ENCODE measurements at regions not wholly inside any gene's neighbourhood (a gene's known extent, or its start where the extent isn't known, plus 50 kb on each side); places are given as distances from the start of the nearest gene placed in this dataset.

DNA sequence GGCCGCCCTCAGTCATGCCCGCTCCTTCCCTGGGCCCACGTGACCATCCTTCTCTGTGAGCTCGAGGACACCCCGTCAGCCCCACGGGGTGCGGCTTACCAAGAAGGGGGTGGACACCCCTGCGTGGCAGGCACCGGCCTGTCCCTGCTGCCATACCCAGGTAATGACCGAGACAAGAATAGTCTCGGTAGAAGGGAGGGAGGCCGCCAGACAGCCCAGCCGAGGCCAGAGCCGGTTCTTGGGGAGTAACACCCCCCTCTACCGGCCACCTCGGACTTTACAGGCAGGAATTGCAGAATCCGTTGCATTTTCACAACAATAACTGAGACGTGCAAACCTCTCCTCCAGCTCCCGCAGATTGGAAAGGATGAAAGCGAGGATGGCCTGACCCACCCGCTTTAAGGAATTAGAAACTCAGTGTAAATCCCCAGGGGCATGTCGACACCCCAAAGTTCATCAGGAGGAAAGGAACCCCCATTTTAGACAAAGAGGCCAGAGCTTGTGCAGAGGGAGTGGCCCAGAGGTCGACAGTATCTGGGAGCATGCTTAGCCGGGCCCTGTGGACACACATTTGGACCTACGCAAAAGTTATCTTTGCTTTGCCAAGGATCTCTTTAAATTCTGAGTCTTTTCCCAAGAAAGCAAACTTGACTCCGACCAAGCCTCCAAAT is 60.1 kb upstream of the GLI2 start:
- DNase-seq (ENCODE audit: low read depth) = peak; percentile 28

GRCh38 chr2:120677221-120677620 is 58.4 kb upstream of the GLI2 start:
- no peak for DNase-seq (ENCODE audit: low read depth)

DNA sequence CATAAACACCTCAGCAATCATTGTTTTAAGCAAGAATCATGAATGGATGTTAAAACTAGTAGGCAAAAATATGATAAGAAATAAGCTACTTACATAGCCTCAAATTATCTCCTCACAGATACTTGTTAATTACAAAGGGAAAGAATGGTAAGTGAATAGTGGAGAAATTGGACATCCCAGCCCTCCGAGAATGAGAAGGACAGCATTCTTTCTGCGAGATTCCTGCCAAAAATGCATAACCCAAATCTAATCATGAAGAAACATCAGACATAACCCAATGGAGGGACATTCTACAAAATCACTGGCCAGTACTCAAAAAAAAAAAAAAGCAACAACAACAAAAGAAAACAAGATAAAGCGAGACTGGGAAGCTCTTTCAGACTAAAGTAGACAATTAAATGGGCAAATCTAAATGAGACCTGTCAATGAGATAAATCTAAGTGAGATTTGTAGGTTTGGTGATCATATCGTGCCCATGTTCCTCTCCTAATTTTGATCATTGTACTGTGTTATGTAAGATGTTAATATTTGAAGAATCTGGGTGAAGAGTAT is 57.9 kb upstream of the GLI2 start:
- no peak for DNase-seq (ENCODE audit: low read depth)

GRCh38 chr2:120678251-120678650 is 57.4 kb upstream of the GLI2 start:
- no peak for DNase-seq (ENCODE audit: low read depth)

- DNase-seq (ENCODE audit: low read depth) = no peak
Observed at GRCh38 chr2:120678926-120679325, 56.7 kb upstream of the GLI2 start.

- DNase-seq (ENCODE audit: low read depth) = no peak
Observed at GRCh38 chr2:120679526-120679925, 56.1 kb upstream of the GLI2 start.

DNA sequence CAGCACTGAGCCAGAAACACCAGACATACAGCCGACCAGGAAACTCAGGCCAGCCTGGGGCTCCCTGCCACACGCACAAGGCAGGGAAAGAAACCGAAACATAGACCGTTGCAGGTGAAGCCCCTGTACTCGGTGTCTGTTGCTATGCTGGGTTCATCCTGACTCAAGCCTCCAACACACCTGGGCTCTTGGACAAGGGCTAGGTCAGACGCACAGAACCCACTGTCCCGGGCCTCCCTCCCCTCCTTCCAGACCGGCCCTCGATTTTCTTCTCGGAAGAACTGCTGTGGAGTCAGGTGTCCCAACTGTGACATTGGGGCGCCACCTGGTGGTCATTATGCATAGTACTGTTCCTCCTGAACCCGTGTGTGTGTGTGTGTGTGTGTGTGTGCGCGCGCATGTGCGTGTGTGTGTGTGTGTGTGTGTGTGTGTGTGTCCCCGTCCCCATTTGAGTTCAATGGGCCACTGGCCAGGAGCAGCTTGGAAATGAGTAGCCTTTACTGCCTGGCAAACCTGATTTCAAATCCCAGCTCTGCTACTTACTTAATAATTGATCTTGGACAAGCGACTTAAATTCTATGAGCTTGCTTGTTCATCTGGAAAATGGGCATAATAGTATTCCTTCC is 55.4 kb upstream of the GLI2 start:
- peak; percentile 77 for DNase-seq (ENCODE audit: low read depth)

- DNase-seq (ENCODE audit: low read depth) = no peak
Observed at GRCh38 chr2:120681181-120681580, 54.5 kb upstream of the GLI2 start.

- no peak for DNase-seq (ENCODE audit: low read depth)
Observed at GRCh38 chr2:120681696-120682288, 53.9 kb upstream of the GLI2 start.

DNA sequence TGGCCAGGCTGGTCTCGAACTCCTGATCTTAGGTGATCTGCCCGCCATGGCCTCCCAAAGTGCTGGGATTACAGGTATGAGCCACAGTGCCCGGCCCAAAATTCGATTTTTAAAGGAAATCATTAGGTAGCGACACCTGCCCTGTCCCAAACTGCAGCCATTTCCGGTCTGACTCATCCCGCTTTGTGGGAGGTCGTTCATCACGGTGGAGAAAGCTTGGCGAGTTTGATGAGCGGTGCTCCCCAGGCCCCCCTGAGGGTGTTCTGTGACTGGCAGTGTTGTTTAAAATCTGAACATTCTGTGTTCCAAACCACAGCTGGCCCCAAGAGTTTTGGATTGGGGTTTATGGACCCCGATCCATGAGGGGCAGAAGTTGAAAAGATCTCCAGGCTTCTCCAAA is 53.0 kb upstream of the GLI2 start:
- peak; percentile 61 for DNase-seq (ENCODE audit: low read depth)

DNA sequence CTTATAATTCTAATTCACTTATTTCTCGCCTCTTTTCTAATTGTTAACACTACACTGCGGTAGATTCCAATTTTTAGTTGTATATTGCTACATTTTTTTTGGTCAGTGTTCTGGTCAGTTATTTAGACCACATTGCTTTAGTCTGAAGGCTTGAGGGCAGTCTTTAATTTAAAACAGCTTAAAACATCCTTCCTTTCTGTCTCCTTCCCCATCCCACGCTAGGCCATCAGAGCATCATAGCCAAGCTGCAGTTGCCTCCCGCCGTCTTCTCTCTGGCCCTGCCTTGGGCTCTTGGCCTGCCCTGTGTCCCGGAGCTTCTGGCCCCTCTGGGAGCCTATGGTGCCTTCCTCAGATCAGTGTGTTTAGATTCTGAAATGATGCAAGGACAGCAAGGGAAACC is 52.6 kb upstream of the GLI2 start:
- DNase-seq (ENCODE audit: low read depth) = no peak

DNA sequence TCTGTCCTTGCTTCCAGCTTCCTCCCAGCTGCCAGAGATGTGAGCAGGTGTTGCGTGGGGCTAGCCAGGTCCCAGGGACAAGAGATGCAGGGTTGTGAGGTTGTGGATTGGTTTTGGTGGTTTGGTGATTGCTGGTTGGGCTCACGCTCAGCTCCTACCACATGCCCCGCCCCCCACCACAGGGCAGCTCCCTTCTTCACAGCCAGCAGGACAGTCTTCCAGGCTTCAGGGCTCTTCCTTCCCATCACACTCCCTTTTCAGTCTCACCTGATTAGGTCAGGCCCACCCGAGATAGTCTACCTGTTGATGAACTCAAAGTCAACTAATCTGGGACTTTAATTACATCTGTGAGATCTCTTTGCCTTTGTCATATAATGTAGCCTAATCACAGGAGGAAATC is 52.0 kb upstream of the GLI2 start:
- no peak for DNase-seq (ENCODE audit: low read depth)

DNA sequence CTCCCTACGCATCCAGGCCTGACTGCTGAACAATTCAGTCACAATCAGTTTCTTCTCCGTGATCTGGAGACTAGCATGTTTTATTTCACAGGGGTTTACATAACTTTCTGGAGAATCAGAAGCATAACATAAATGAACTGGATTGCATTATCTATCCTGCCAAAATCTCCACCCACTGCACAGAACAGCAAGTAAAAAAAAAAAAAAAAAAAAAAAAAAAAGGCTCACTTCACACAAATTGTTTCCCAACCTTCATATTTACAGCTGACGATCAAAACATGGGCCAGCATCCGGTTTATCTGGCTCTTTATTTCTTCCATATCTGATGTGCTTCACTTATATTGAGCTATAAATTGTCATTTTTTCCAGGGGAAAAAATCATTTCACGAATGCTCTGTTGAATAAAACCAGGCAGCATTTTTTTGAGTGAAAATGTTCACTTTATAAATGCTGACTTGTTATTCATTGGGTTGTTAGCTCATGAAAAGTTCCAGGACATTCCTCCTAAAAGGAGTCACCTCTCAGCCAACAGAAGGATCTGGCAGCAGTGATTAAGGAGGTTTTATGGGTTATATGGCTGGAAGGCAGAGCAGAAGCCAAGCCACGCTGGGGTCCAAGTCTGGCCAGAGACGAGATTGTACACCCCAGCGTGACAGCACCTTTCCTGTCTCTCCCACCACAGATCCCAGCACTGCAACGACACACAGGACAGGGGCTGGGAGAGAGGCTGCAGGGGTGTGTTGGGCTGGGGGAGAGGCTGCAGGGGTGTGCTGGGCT is 51.2 kb upstream of the GLI2 start:
- DNase-seq (ENCODE audit: low read depth) = peak; percentile 58

DNA sequence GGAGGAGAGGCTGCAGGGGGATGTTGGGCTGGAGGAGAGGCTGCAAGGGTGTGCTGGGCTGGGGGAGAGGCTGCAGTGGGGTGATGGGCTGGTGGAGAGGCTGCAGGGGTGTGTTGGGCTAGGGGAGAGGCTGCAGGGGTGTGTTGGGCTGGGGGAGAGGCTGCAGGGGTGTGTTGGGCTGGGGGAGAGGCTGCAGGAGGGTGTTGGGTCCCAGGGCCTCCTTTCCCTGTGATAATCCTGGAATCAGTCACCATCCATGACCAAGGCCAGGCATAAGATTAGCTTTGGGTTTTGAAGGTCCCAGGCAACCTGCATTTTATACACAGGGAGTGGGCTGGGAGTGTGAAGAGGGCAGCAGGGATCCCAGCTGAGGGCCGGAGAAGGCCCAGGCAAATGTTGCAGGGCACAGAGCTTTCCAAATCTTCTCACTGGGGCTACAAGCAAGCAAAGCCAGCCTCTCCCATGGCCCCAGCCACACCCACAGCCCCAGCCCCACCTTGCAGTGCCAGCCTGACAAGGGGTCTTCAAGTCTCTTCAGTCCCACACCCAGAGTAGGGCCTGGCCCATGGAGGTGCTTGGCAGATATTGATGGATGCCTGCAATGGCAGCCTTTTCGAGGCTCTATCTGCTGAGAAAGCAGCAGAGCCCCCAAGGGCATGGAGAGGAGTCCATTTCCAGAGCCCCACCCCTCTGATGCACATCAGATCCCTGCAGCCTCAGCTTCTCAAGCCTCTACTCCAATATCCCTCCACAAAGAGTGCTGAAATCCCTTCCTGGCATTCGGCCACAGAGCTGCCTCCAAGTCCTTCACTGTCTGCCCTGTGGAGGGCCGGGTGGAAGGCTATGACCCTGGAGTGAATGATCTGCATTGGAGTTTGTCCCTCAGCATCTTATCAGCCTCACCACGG is 50.3 kb upstream of the GLI2 start:
- DNase-seq (ENCODE audit: low read depth) = no peak
